HFFc6 (cell line): ENCODE measurements at regions not wholly inside any gene's neighbourhood (a gene's known extent, or its start where the extent isn't known, plus 50 kb on each side); places are given as distances from the start of the nearest gene placed in this dataset.

Source experiments
- DNase-seq: peaks from one replicate; pipeline ENCODE4 v3.0.0-alpha.2; 2018
- H3K27ac Mint-ChIP-seq: 2 replicates; pipeline ENCODE4 v1.8.0; 2020; ENCODE audit warnings: mild to moderate bottlenecking, mixed read lengths
- H3K27me3 Mint-ChIP-seq: 2 replicates; pipeline ENCODE4 v1.8.0; 2021; ENCODE audit warnings: mild to moderate bottlenecking, moderate library complexity, mixed read lengths; ENCODE audit not compliant: insufficient read depth
- H3K36me3 Mint-ChIP-seq: 2 replicates; pipeline ENCODE4 v1.8.0; 2021; ENCODE audit warnings: low read depth, mixed read lengths
- H3K4me1 Mint-ChIP-seq: 2 replicates; pipeline ENCODE4 v1.8.0; 2020; ENCODE audit warnings: low read depth, mixed read lengths
- H3K4me3 Mint-ChIP-seq: 2 replicates; pipeline ENCODE4 v1.8.0; 2020; ENCODE audit warnings: mild to moderate bottlenecking, moderate library complexity, mixed read lengths
- H3K9me3 Mint-ChIP-seq: 2 replicates; pipeline ENCODE4 v1.8.0; 2020; ENCODE audit warnings: mild to moderate bottlenecking, mixed read lengths
- CTCF ChIP-seq: fragments of 200-600 bp; sonication (generic); IDR thresholded peaks from 2 replicates; pipeline ENCODE4 v1.5.0; 2021; ENCODE audit warnings: antibody characterized with exemption, mild to moderate bottlenecking

GRCh38 chrX:1084689-1085088 is 127.8 kb downstream of the CRLF2 start:
- no peak for TF ChIP-seq CTCF
- peaks cover 23% of the 10 kb centered on the region for H3K36me3 Mint-ChIP-seq
- H3K4me1 Mint-ChIP-seq = peaks cover 23% of the 10 kb centered on the region; the same call in 1 of the 2 replicates
- no peak for DNase-seq
- no peak overlapping the region for H3K27ac Mint-ChIP-seq
- peaks cover 42% of the 10 kb centered on the region for H3K9me3 Mint-ChIP-seq
- H3K27me3 Mint-ChIP-seq = peaks cover 10% of the 10 kb centered on the region
- H3K4me3 Mint-ChIP-seq = no peak overlapping the region

- Mint-ChIP-seq H3K27me3 (peaks cover 13% of the 10 kb centered on the region), H3K9me3 (peaks cover 12% of the 10 kb centered on the region; the same call in 1 of the 2 replicates), H3K4me3 (peak overlapping the region; percentile 38; the same call in 1 of the 2 replicates), H3K4me1 (no peaks in the 10 kb centered on the region), H3K27ac (no peak overlapping the region), H3K36me3 (no peaks in the 10 kb centered on the region)
- no peak for TF ChIP-seq CTCF
- no peak for DNase-seq
Measured at GRCh38 chrX:1076871-1077651, 135.4 kb downstream of the CRLF2 start.

GRCh38 chrX:1075741-1076140 is 136.7 kb downstream of the CRLF2 start:
- TF ChIP-seq CTCF = no peak
- peaks cover 12% of the 10 kb centered on the region; the same call in 1 of the 2 replicates for H3K9me3 Mint-ChIP-seq
- H3K36me3 Mint-ChIP-seq = no peaks in the 10 kb centered on the region
- H3K27ac Mint-ChIP-seq = no peak overlapping the region
- DNase-seq = no peak
- H3K4me1 Mint-ChIP-seq = no peaks in the 10 kb centered on the region
- no peak overlapping the region for H3K4me3 Mint-ChIP-seq
- H3K27me3 Mint-ChIP-seq = peaks cover 11% of the 10 kb centered on the region

- peaks cover 12% of the 10 kb centered on the region for H3K27me3 Mint-ChIP-seq
- no peak overlapping the region for H3K4me3 Mint-ChIP-seq
- no peak overlapping the region for H3K27ac Mint-ChIP-seq
- peaks cover 12% of the 10 kb centered on the region; the same call in 1 of the 2 replicates for H3K9me3 Mint-ChIP-seq
- TF ChIP-seq CTCF = no peak
- H3K4me1 Mint-ChIP-seq = no peaks in the 10 kb centered on the region
- no peak for DNase-seq
- H3K36me3 Mint-ChIP-seq = no peaks in the 10 kb centered on the region
Measured at GRCh38 chrX:1075156-1075555, 137.3 kb downstream of the CRLF2 start.

GRCh38 chrX:1074755-1075154 is 137.7 kb downstream of the CRLF2 start:
- no peak for DNase-seq
- H3K36me3 Mint-ChIP-seq = no peaks in the 10 kb centered on the region
- no peak overlapping the region for H3K4me3 Mint-ChIP-seq
- no peaks in the 10 kb centered on the region for H3K4me1 Mint-ChIP-seq
- peaks cover 12% of the 10 kb centered on the region; the same call in 1 of the 2 replicates for H3K9me3 Mint-ChIP-seq
- TF ChIP-seq CTCF = no peak
- peaks cover 12% of the 10 kb centered on the region for H3K27me3 Mint-ChIP-seq
- no peak overlapping the region for H3K27ac Mint-ChIP-seq
